Renal cortical epithelial cell (primary cell): ENCODE measurements at regions not wholly inside any gene's neighbourhood (a gene's known extent, or its start where the extent isn't known, plus 50 kb on each side); places are given as distances from the start of the nearest gene placed in this dataset.
"Not testable (repeated sequence)": the region's sequence is repeated elsewhere in the genome, so short reads cannot be mapped to it uniquely, and the experiment has no call there.

Experiments used
- DNase-seq: peaks from one replicate; pipeline ENCODE4 v3.0.0-alpha.2; 2011; ENCODE audit warnings: low read depth

DNA sequence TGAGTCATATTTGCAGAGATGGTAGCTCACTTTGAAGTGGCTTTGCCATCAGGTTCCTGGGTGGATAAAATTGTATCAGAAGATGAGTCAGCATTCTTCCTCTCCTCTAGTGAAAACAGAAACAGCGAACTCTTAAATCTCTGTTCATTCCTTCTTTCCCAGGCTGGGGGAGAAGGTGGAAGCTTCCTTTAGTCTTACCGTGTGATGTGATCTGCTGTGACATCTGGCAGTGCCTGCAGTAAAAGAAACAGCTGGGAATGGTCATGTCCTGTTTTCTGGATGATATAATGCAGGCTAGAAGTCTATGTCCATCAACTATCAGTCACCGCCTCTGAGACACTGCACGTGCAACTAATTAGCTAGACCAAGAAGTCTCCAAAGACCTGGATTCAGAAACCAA is 171.6 kb downstream of the VAPA start:
- no peak for DNase-seq

DNA sequence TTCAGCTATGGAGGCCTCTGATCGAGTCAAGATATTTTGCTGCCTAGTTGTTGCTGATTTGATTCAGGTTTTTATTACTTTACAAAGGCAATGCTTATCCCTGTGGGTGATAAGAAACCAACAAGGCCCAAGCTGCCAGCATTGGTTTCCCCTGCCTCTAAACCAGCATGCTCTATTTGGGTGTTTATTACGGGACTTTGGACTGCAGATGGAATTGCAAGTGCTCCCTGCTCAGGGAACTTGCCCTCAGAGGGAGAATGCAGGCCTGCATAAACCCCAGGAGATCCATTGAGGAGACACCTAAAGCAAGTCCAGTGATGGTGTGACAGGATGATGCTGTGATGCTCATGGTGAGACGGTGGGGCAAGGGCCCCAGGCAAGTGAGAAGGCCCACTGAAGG is 172.1 kb downstream of the VAPA start:
- DNase-seq = no peak

DNA sequence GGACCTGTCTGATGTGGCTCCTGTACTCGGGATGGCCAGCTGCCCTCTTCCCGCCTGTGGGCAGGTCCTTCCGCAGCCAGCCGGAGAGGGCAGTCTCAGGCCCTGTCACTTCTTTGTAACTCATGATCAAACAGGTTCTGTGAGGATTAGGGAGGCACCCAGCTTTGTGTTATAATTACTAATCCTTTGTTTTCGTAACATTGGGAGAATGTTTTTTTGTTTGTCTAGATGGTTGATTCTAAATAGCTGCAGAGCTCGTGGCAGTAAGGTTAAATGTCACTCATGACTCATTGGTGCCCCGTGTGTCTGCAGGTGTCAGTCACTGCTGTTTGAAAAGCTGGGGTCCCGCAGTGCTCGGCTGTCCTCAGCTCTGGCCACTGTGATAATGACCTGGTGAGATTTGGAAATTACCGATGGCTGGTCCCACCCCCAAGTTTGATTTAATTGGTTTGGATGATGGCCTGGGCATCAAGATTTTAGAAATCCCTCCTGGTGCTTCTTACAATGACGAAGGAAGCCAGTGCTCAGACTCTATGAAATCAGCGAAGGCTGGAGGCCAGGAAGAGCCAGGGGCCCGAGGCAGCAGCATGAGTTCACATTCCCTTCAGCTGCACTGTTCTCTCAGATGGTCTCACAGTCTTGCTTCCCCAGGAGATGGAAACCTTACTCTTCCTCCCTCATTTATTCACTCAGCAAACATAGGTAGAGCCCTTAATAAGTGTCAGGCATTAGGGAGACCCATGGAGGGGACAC is 172.8 kb downstream of the VAPA start:
- peak; percentile 29 for DNase-seq

DNA sequence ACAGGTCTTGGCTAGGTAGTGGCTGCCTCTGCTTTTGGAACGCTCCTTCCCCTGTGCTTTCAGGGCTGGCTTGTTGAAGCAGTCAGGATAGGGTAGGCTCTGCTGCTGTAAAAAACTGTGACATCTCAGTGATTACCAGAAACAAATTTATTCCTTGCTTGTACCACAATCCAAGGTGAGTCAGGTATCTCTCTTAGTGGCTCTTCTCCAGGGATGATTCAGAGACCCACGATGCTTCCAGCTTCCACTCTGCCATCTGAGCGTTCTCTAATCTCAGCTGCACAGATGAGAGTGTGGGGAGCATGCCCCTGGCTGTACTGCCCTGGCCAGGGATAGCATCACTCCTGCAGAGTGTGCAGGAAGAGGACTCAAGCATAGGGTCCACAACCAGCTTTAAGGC is 174.9 kb downstream of the VAPA start:
- DNase-seq = no peak

DNA sequence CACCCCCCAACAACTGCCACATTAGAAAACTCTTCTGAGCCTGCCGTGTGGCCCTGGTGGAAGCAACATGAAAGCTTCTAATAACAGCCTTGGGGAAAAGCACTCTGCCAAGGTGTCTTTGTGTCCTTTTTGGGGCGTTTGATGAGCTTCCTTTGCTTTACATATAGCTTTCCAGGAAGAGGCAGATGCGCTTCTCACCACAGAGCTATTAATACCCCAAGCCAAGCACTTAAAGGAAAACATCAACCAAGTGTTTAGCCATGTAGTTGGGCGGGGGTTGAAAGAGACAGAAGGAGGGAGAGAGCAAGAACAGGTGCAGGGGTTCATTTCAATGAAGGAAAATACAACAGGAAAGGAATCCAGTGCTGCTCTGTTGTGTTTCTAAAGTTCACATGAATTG is 176.1 kb downstream of the VAPA start:
- no peak for DNase-seq

DNA sequence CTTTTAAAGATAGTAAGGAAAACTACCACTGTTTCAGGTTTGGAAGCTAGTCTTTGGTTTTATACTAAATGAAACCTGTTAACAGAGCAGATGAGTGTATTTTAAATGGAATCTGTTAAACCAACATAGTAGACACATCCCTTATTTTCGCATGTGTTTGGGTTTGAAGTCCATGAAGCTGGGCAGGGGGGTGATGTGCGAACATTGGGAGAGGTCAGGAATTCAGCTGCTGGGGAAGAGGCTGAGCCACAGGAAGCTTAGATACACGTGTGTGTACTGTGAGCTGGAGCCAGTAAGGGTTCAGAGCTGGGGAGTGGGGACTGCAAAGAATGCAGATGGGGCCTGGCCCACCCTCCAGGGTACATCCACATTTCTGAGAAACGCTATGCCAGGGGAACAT is 176.9 kb downstream of the VAPA start:
- no peak for DNase-seq

DNA sequence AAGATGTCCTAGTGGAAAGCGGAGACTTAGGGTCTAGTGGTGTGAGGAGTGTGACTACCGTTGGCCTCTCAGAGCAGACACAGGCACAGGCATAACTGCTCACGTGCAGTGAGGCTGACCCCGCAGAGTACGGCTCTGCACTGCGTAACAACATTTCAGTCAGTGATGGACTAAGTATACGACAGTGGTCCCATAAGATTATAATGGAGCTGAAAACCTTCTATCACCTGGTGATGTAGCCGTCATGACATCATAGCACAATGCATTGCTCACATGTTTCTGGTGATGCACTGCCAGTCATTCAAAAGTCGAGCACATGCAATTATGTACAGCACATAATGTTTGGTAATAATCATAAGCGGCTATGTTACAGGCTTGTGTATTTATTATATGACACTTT is 179.6 kb downstream of the VAPA start:
- no peak for DNase-seq

DNA sequence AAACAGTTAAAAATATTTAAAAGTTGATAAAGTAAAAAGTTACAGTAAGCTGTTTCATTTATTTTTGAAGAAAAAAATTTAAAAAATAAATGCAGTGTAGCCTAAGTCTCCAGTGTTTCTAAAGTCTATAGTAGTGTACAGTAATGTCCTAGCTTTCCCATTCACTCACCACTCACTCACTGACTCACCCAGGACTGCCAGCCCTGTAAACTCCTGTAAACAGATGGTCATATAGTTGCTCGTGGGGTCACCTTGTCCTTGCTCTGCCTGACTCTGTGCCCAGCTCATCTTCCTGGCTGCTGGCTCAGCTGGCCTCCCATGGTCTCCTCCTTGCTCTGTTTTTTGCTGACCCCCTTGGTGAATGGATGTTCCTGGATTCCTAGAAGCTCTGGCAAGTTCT is 180.3 kb downstream of the VAPA start:
- no peak for DNase-seq

DNA sequence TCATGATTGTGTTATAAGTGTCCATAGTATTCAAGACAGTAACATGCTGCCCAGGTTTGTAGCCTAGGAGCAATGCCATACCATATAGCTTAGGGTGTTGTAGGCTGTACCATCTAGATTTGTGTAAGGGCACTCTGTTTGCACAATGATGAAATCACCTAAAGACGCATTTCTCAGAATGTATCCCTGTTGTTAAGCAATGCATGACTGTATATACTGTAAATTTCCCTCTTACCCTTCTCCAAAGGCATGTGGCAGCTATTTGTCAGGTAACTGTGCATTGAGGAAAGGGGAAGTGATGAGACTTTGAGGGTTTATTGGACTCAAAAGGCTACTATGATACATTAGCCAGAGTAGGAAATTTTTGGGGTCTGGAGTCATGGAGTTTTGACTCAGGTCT is 180.8 kb downstream of the VAPA start:
- no peak for DNase-seq

DNA sequence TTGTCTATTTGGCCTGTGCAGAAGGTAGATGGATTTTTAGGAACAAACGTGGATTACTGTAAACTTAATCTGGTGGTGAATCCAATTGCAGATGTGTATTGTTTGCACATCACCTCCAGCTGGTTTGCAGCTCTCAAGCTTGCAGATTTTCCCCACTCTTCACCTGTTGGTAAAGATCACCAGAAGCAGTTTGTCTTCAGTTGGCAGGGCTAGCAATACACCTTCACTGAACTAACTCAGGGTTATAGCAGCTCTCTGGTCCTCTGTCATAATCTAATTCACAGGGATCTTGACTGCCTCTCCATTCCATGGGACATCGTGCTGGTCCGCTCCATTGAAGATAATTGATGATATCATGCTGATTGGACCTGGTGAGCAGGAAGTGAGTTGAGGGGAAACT is 181.5 kb downstream of the VAPA start:
- DNase-seq = no peak

DNA sequence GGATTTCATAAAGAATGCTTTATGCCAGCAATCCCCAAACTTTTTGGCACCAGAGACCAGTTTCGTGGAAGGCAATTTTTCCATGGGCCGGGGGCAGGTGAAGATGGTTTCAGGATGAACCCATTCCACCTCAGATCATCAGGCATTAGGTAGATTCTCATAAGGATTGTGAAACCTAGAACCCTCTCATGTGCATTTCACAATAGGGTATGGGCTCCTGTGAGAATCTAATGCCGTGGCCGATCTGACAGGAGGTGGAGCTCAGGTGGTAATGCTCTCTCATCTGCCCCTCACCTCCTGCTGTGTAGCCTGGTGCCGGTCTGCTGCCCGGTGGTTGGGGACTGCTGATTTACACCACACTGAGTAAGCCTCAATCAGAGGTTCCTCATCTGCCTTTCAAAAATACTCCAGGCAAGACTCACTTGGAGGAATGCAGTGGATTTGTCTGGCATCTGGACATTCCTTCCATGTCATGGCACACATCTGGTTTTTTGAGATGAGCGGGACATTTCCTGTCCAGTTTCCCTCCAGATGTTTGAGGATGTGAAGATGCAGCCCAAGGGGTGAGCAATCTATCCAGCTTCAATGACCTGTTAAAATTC is 185.8 kb downstream of the VAPA start:
- no peak for DNase-seq

DNA sequence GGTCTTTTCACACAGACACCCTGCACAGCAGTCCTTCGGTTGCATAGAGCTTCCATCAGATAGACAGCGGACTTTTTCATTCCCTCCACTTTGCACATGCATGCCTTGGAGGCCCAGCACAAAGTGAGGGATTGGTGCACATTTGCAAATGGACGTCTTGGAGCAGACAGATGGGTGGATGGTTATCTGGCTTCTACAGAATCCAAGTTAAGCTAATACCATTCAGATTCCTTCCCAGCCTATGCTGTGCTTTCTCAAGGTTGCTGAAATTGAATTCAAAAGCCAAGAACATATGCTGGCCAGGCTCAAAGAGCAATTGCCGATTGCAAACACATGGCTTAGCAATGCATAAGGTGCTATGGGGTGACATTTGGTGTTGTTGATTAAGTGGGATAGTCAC is 186.4 kb downstream of the VAPA start:
- no peak for DNase-seq

DNA sequence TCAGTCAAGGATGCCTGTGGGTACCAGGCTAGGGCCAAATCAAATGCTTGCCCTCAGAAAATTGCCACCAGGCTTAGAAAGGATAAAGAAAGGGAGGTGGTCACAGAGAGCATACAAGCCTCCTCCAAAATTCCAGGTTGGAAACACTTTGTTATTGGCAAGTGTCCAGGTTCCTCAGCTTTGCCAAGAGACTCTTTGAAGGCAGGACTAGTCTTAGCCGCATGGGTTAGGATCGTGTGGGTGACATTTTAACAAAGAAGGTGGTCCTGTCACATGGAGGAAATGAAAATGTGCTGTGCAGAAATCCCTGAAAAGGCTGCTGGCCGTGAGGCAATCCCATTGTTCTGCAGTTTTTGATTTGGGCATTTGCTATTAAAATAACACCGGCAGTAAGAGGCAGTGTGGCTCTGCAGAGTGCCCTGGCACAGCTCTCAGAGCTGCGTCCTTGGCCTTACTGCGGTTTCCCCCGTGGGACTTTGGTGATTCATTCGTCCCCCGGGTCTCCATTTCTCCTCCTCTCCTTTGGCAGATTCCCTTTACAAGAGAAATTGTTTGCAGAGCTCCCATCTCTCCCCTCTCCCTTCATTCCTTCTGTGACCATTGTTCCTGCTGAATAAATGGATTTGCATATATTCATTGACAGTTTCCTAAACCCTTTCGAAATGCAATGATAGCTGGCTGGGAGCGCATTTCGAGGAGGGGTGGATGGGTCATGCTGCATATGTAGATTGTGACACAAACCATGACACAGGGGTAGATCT is 187.3 kb downstream of the VAPA start:
- no peak for DNase-seq

DNA sequence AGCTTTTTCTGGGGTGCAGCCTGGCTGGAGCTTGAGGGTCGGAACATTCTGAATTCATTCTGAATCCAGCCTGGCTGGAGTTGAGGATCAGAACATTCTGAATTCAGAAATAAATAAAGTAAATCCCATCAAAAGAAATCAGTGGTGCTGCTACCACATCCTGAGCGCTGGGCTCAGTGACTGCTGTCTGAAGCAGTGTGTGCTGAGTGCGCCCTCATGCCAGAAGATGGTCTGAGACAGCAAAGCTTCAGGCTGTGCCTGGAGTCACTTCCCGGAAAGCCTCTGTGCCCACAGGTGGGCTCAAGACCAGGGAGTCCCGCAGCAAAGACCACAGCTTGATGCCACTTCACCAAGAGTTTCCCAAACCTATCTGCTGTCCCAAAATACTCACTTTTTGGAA is 187.9 kb downstream of the VAPA start:
- DNase-seq = no peak

DNA sequence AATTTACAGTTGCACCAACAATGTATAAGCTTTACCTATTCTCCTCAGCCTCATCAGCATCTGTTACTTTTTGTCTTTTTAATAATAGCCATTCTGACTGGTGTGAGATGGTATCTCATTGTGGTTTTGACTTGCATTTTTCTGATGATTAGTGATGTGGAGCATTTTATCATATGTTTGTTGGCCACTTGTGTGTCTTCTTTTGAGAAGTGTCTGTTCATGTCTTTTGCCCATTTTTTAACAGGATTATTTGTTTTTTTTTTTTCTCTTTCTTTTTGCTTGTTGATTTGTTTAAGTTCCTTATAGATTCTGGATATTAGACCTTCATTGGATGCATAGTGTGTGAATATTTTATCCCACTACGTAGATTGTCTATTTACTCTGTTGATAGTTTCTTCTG is 191.3 kb downstream of the VAPA start:
- DNase-seq = not testable (repeated sequence)

DNA sequence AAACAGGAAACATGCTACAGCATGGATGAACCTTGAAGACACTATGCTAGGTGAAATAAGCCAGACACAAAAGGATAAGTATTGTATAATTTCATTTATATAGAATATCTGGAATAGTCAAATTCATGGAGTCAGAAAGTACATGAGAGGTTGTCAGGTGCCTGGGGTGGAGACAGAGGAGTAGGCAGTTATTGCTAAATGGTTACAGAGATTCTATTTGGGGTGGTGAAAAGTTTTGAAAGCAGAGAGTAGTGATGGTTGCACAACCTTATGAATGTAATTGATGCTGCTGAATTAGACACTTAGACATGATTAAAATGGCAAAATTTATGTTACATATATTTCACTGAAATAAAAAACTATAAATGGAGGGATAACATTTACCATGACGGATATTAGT is 197.4 kb downstream of the VAPA start:
- DNase-seq = no peak

DNA sequence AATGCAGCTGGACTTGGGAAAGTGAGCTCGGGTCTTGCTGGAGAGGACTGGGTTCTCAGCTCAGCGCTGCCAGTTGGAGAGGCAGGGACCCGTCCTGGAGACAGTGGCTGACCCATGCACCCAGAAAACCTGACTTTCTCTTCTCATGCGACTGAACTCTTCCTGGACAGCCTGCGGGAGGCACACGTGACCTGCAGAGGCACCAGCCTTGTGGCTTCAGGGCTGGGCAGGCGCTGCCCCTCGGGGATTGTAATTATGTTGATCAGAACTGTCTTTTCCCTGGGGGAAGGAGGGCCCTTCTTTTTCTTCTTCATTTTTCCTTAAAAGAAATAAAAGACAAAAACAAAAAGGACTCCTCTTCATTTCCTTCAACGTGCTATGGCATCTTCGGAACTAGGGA is 198.1 kb downstream of the VAPA start:
- DNase-seq = no peak

DNA sequence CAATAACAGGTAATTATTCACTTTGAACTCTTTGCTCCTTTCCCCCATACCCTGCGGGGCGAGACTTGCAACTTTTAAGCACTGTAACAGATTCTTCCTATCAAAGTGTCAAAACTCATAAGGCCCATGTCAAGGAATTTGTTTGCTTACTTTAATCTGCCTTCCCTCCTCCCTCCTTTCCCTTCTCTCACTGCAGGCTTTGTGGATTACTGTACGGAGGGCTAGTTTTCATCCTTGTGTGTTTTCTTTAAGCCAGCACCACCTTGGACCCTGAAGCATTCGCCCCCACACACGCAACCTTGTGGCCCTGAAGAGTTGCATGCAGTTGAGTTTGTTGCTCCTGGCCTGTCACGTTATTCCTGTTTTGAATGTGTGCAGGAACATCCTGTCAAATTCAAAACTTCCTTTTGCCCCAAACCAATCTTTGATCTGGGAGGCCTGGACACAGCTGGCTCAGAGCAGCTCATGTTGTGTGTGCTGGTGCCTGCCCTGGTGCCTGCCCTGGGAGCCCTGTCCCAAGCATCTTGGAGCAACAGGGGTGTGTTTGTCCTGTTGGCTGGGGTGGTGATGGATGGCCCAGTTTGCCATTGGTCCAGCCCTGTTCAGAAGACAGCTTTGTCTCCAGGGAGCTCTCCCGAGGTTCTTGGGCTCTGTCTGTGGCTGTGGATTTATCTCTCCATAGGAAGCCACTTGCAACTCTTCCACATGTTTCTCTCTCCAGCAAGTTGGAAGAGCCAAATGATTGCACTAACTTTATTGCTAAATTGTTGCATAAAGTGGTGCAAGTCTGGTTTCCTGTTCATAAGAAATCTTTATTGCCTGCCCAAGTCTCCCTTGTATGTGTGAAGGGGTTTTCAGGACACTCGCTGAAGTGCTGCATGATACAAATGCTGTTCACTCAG is 199.6 kb downstream of the VAPA start:
- no peak for DNase-seq

DNA sequence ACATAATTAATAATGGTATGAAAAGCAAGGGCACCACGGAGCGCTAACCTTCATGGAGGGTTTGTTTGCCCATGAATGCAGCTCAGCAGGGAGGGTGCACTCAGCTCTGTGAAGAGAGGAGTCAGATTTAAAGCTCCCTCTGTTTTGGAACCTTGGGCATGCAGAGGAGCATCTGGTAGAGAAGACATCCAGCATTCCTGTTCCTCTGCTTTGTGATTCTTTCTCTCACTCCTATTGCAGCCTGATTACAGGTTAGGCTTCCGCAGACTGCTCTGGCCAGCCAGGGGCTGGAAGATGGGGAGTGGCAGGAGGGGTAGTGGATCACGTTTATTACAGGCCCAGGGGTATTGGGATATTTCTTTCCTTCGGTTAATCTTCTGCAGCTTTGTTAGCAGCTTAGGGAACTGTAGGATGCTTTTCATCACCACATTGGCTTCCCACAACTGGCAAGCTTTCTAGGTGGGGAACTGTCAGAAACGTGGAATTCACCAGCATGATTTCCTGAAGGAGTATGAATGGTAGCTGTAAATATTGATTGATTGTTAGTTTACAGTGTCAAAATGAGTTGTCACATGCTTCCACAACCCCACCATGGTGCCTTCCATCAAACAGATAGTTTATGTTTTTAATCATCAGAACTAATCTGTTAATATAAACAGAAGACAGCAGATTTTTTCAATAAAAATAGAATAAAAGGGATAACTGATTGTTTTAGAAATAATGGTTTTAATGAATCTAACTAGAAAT is 201.1 kb downstream of the VAPA start:
- DNase-seq = no peak

DNA sequence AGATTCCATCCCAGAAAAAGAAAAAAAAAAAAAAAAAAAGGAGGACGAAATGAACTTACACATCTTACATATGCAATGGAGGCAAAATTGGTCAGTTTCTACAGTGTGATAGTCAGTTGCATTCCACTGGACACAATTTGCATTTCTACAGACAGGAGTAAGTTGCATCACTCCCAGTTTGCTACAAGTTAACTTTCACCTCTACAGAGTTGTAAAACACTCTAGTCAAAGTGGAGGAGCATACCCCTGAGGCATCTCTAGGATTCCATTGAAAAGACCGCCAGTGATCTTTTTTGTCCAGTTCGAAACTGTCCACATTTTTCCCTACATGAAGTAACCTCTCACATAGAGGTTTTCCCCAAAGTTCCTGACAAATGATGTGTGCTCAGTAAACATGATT is 202.8 kb downstream of the VAPA start:
- DNase-seq = no peak

DNA sequence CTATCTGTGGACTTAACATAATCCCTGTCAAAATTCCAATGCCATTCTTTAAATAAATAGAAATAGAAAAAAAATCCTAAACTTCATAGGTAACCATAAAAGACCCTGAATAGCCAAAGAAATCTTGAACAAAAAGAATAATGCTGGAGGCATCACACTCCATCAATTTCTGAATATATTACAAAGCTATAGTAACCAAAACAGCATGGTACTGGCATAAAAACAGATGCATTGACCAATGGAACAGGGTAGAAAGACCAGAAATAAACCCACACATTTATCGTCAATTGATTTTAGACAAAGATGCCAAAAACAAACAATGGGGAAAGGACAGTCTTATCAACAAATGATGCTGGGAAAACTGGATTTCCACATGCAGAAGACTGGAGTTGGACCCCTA is 205.7 kb downstream of the VAPA start:
- no peak for DNase-seq

DNA sequence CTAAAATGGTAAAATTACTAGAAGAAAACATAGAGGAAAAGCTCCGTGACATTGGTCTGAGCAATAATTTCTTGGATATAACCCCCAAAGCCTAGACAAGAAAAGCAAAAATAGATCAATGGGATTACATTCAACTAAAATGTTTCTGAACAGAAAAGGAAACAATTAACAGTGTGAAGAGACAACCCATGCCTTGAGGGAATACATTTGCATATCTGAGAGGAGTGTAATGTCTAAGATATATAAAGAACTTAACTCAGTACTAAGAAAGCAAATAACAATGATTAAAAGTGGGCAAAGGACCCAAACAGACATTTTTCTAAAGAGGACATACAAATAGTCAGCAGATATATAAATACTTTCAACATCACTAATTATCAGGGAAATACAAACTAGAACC is 206.2 kb downstream of the VAPA start:
- no peak for DNase-seq
